ENCODE measurements at regions not wholly inside any gene's neighbourhood (a gene's known extent, or its start where the extent isn't known, plus 50 kb on each side); places are given as distances from the start of the nearest gene placed in this dataset.

GRCh38 chr15:91589360-91589759, 264.1 kb upstream of the SLCO3A1 start:
- DNase-seq (ENCODE audit: low spot score), result no peak

GRCh38 chr15:91592567-91592966, 260.9 kb upstream of the SLCO3A1 start:
- TF ChIP-seq POLR2AphosphoS5 (IDR thresholded peaks at IDR 0.05), result no peak
- no peak for TF ChIP-seq POLR2A (IDR thresholded peaks at IDR 0.05)
- no peak for TF ChIP-seq CTCF (IDR thresholded peaks at IDR 0.05)
- Histone ChIP-seq H3K9me3 (no peaks in the 10 kb centered on the region), H3K4me1 (replicated peaks) (no peaks in the 10 kb centered on the region), H3K4me3 (no peak overlapping the region), H3K36me3 (no peaks in the 10 kb centered on the region), H3K27ac (no peak overlapping the region), H3K27me3 (replicated peaks; ENCODE audit: insufficient read depth) (no peaks in the 10 kb centered on the region)
- 55% methylated on average over 2 of the region's 2 CpGs for WGBS
- intact Hi-C loops (cut with DNase I), result no loop called here
- DNase-seq (ENCODE audit: low spot score), result no peak

More at GRCh38 chr15:91589360-91589759, 264.1 kb upstream of the SLCO3A1 start:
- intact Hi-C loops (cut with DNase I), result no loop called here
- no peak for TF ChIP-seq POLR2A (IDR thresholded peaks at IDR 0.05)
- TF ChIP-seq POLR2AphosphoS5 (IDR thresholded peaks at IDR 0.05), result no peak
- no peak for TF ChIP-seq CTCF (IDR thresholded peaks at IDR 0.05)
- H3K27ac ChIP-seq, result no peak overlapping the region
- H3K4me3 ChIP-seq, result no peak overlapping the region
- H3K27me3 ChIP-seq (replicated peaks; ENCODE audit: insufficient read depth), result no peaks in the 10 kb centered on the region
- no peaks in the 10 kb centered on the region for H3K9me3 ChIP-seq
- 88% methylated on average over 3 of the region's 3 CpGs for WGBS
- no peaks in the 10 kb centered on the region for H3K36me3 ChIP-seq
- H3K4me1 ChIP-seq (replicated peaks), result no peaks in the 10 kb centered on the region

GRCh38 chr15:91593067-91593466, 260.4 kb upstream of the SLCO3A1 start:
- TF ChIP-seq CTCF (IDR thresholded peaks at IDR 0.05), result no peak
- TF ChIP-seq POLR2A (IDR thresholded peaks at IDR 0.05), result no peak
- no peak for TF ChIP-seq POLR2AphosphoS5 (IDR thresholded peaks at IDR 0.05)
- Histone ChIP-seq H3K4me3 (no peak overlapping the region), H3K27me3 (replicated peaks; ENCODE audit: insufficient read depth) (no peaks in the 10 kb centered on the region), H3K36me3 (no peaks in the 10 kb centered on the region), H3K9me3 (no peaks in the 10 kb centered on the region), H3K27ac (no peak overlapping the region), H3K4me1 (replicated peaks) (no peaks in the 10 kb centered on the region)
- intact Hi-C loops (cut with DNase I), result no loop called here
- DNase-seq (ENCODE audit: low spot score), result no peak

- intact Hi-C loops (cut with DNase I), result no loop called here
- no peak overlapping the region for H3K27ac ChIP-seq
- DNase-seq (ENCODE audit: low spot score), result no peak
- WGBS, result 82% methylated on average over 1 of the region's 1 CpG
- no peaks in the 10 kb centered on the region for H3K36me3 ChIP-seq
- no peaks in the 10 kb centered on the region for H3K27me3 ChIP-seq (replicated peaks; ENCODE audit: insufficient read depth)
- H3K9me3 ChIP-seq, result no peaks in the 10 kb centered on the region
- H3K4me3 ChIP-seq, result no peak overlapping the region
- TF ChIP-seq POLR2AphosphoS5 (IDR thresholded peaks at IDR 0.05) (no peak), CTCF (IDR thresholded peaks at IDR 0.05) (no peak), POLR2A (IDR thresholded peaks at IDR 0.05) (no peak)
- no peaks in the 10 kb centered on the region for H3K4me1 ChIP-seq (replicated peaks)
Measured at GRCh38 chr15:91593653-91594052, 259.9 kb upstream of the SLCO3A1 start.

GRCh38 chr15:91599261-91599660, 254.2 kb upstream of the SLCO3A1 start:
- Histone ChIP-seq H3K27ac (no peak overlapping the region), H3K4me1 (replicated peaks) (no peaks in the 10 kb centered on the region), H3K36me3 (no peaks in the 10 kb centered on the region), H3K27me3 (replicated peaks; ENCODE audit: insufficient read depth) (no peaks in the 10 kb centered on the region), H3K4me3 (no peak overlapping the region), H3K9me3 (no peaks in the 10 kb centered on the region)
- 35% methylated on average over 3 of the region's 3 CpGs for WGBS
- no peak for DNase-seq (ENCODE audit: low spot score)
- intact Hi-C loops (cut with DNase I), result no loop called here
- no peak for TF ChIP-seq CTCF (IDR thresholded peaks at IDR 0.05)
- no peak for TF ChIP-seq POLR2A (IDR thresholded peaks at IDR 0.05)
- no peak for TF ChIP-seq POLR2AphosphoS5 (IDR thresholded peaks at IDR 0.05)
